Embryonic facial prominence (tissue), 1 donor: ENCODE measurements at regions not wholly inside any gene's neighbourhood (a gene's known extent, or its start where the extent isn't known, plus 50 kb on each side); places are given as distances from the start of the nearest gene placed in this dataset.

Source experiments
- DNase-seq: peaks from one replicate; pipeline ENCODE4 v3.0.0-alpha.2; 2016; ENCODE audit errors: extremely low spot score

DNA sequence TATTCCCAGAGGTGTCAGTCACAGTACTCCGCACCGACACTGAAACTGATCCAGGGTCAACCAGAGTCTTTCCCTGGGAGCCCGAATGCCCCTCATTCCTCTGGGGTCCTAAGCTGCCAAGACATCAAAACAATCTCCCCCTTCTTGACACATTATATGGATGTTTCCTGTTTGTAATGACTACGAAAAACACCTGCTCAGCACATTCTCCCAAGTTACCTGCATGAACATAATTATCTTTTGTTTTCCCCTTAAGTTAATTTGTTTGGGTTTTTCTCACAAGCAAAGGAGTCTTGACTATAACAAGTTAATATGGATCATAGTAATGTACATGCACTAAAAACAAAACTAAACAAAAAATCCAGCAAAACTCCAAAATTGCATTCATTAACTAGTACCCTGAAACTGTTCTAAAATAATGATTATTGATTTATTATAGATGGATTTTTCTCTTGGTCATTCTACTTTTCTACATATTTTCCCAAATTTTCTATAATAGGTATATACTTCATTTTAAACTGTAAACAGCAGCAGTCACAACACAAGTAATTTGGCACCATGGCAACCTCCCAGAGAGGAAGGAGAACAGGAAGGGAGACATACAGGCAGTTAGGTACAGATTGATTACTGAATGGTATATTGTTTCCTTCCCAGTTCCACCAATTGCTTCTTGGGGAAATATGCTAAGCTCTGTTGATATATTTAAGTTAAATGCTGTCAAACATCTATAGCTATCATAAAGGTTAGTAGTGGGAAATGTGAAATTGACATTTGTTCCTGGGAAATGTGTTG lies 631.5 kb downstream of the METTL15 start:
- DNase-seq = no peak

DNA sequence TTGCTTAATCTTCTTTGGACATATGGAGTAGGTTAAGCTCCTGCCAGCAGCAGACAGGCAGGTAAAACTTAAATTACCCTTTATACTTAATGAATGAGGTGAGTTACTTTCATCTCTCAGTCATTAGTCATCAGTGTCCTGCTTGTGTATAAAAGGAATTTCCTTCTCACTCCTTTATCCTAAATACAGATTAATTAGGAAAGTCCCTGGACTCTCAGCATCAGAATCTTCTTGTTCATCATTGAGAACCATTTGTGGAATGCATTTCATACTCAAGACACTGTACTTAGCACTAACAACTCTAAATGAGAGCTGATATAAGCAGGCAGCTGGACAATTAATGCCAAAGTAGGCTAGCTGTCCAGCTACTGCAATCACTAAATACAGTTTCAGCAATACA lies 630.4 kb downstream of the METTL15 start:
- no peak for DNase-seq

DNA sequence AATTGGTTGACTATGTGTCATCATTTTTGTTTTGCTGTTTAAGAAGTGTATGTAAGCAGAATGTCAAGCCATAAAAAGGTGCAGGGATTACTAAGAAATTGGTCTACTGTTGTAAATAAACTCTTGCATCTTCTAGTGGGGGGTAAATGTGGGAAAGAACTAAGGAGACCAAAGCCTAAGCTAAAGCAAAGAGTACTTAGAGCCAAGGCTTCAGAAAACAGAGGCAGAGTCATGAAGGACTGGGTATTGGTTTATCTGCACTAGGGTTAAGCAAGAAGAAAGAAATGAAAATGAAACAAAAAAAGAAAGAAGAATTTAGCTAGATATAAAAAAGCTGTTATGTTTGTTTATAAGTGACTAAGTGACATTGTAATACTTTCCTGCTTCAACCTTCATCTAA lies 628.1 kb downstream of the METTL15 start:
- no peak for DNase-seq

DNA sequence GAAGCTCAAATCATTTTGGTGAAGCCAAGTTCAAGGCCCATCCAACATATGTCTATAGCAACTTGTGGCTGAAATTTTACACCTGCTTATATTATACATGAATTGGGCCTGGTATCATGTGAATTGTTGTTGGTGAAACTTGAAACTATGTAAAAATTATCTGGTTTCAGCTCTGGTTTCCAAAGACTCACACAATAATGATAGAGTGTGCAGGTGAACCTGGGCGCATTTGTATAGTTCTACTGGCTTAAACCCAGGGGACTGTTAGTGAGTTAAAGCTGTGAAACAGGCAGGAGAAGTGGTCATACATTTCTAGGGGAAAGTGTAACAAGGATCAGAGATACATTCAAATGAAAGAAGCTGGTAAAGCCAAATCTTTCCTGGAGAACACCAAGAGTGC lies 627.3 kb downstream of the METTL15 start:
- no peak for DNase-seq

DNA sequence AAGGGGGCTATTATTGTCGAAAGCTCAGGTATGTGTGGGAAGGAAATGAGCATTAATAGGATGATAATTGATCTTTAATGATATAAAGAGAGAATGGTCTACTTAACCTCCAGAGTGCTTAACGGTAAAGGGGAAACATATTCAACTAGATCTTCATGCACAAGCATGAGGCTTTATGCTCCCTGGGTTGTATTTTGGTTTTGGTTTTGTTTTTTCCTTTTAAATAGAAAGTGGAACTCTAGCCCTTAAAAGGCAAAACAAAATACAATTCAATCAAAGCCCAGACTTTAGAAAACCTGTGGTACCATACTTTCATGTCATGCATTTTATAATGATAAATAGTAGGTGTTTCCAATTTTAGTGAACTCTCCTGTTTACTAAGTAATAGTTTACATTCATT lies 622.7 kb downstream of the METTL15 start:
- DNase-seq = no peak

DNA sequence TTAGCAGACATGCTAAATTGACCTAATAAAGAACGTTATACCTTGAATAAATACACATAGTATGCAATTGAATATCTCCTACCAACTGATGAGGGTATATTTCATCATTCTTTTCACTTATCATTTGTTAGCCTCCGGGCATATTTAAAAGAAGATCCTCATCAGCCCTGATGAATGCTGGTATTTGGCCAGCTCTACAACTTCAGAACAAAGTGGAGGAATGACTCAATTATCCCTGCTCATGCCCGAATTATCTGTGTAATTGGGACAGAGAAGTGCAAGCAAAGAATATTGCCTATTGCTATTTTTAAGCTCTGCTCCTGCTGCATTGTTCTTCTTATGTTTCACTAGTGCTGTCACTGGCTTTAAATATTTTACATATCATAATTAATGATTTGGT lies 622.1 kb downstream of the METTL15 start:
- no peak for DNase-seq

DNA sequence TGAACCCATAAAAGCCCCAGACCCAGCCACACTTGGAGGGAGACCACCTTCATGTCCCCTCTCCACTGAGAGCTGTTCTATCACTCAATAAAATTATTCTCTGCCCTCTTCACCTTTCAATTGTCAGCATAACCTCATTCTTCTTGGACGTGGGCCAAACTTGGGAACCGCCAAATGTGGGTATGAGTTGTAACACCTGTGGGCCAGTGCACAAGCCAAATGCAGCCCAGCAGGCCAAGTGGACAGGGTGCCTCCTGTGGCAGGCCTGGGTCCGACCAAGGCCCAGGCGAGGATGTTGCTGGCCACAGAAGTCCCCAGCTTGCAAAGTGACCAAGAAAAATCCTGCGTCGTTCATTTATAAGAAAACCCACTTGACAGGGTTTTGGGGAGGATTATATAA lies 621.2 kb downstream of the METTL15 start:
- no peak for DNase-seq

DNA sequence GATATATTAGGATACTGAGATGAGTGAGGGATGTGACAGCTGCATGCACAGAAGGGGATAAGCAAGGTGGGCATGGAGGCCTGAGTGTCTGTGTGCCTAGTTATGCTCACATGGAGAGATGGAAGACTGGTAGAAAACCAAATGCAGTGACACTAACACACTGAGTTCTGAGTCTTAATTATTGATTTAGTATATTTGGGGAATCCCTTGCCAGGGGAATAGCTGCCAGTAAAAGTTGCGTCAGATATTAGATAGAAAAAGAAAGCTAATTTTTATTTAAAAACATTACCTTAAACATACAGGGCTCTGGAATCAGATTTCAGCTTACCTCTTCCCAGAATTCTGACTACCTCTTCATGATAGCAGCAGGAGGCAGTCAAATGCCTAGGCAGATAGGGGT lies 620.5 kb downstream of the METTL15 start:
- DNase-seq = no peak

DNA sequence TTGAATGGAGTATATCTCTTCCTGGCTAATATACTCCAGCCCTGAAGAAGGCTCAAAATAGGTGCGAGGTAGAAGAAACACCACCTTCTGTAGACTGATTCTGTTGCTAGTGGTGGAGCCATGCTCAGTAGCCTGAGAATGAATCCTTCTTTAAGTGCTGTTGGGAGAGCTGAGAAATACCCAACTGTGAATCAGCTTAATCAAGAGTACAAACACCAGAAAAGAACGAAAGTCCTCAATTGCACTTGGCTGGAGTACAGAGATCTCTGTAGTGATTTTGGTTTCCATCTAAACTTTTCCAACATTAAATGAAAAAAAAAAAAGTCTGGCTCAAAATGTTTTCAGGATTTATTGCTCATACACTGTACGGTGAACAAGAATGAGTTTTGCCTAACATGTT lies 619.1 kb downstream of the METTL15 start:
- no peak for DNase-seq

DNA sequence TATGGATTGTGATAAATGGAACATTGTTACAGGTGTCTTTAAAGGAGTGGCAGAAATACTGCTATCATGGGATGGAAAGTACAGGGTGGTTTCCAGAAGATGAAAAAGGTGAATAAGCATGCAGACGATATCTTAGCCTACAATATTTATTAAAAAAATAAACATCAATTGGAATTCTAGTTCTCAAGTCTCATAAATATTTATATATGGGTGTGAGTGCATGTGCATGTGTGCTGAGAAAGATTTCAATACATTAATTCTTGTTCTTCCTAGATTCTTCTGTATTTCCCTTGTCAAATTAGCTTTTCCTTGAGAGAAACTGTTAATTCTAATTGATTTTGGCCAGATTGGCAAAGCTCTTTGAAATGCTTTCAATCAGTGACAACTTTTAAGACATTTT lies 618.2 kb downstream of the METTL15 start:
- no peak for DNase-seq

DNA sequence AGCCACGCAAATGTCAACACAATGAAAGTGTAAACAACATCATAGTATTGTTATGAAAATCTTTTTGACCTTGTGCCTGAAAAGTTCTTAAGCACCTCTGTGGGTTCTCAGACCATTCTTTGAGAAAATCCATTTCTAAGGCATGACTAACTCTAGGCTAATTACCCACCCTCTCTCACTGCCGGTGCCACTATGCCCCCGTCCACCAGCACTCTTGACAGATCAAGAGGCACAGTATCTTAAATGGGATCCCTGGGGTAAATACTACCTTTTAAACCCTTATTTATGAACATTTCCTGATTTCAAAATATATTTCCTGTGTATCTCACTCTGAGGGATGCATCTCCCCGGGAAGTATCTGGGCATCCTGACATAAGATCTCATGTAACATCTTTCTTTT lies 607.5 kb downstream of the METTL15 start:
- DNase-seq = no peak

DNA sequence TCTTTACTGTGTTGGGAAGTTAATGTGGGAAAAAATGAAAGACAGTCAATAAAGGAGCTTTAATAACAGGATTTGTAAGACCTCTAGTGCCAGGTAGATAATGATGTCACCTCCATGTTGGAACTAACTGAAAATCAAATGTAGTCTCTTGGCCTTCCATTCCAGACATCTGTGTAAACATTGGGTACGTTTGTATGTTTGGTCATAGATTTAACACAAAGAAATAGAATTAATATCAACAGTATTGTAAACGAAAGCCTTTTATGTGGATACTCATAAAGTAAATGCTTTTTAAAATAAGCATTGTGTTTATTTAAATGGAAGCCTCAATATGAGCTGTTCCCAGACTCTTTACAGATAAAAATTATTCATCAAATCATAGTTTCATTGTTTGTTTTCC lies 605.7 kb downstream of the METTL15 start:
- DNase-seq = no peak

DNA sequence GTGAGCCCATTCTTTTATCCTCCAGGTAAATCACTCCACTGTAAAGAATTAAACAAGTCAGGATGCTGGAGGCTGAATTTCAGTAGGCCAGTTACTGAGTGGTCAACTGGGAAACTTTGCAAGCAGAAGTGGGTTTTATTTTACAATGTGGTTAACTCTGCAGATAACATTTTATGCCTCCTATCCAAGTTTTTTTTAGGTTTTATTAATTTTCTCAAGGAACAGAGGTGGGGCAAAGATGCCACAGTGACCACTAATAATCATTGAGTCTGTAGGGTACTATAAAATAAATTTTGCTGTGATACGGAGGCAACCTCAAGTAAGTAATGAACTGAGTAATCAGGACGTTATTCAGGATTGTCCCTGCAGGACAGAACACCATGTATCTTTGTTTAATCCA lies 599.9 kb downstream of the METTL15 start:
- DNase-seq = no peak

DNA sequence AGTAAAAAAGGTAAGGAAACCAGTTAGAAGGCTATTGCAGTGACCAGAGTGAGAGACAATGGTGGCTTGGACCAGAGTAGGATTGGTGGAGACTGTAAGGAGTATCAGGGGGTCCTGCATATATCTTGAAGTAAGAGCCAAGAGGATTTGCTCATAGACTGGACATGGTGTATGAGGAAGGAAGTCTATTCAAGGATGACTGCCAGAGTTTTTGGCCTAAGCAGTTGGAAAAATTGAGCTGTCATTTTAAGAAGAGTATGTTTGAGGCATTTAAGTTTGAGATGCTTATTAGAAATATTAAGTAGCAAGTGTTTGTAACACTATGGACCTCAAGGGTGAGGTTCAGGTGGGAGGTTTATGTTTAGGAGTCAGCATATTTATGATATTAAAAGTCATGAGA lies 596.6 kb downstream of the METTL15 start:
- DNase-seq = no peak

DNA sequence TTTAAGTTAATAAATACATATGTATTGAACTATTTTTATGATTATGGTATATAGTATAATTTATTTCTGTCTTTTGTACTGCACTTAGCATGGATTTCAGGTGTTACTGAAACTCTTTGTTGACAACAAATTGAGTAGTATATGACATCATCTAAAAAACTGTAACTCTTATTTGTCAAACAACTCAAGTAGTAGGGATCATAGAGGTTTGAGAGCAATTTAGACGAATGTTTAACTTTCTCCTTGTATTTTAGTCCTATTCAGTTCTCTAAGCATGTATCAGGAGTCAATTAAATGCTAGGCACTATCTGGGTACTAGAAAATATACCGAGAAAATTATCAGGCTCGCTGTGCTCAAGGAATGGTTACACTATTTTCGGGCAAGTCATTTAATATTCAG lies 595.2 kb downstream of the METTL15 start:
- DNase-seq = no peak

DNA sequence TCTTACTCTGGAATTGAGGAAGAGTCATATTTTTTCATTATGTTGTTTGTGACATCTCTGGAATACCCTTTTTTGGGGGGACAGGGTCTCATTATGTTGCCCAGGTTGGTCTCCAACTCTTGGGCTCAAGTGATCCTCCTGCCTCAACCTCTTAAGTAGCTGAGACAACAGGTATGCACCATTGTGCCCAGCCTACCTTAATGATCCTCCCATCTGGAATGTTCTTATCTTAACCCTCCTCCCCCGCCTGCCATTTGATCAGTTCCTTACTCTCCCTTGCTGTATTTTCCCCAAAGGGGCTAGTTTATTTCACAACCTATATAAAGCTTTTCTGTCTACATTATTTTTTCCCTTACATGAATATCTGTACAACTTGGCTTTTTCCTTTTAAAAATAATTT lies 594.7 kb downstream of the METTL15 start:
- DNase-seq = no peak

DNA sequence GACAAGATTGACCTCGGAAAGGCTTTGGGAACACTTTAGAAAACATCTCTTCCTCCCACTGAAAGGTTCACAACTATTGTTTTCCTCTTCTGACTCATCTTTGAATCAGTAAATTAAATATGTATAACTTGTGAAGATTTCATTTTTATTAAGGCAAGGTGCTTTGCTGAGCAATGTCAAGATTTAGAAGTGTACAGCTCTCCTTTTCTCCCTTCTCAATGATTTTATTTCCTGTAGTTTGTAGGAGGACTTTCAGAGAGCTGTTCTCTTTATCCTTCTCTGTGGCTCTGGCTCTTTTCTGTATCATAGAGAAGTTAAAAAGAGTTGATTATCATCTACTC lies 594.2 kb downstream of the METTL15 start:
- no peak for DNase-seq

DNA sequence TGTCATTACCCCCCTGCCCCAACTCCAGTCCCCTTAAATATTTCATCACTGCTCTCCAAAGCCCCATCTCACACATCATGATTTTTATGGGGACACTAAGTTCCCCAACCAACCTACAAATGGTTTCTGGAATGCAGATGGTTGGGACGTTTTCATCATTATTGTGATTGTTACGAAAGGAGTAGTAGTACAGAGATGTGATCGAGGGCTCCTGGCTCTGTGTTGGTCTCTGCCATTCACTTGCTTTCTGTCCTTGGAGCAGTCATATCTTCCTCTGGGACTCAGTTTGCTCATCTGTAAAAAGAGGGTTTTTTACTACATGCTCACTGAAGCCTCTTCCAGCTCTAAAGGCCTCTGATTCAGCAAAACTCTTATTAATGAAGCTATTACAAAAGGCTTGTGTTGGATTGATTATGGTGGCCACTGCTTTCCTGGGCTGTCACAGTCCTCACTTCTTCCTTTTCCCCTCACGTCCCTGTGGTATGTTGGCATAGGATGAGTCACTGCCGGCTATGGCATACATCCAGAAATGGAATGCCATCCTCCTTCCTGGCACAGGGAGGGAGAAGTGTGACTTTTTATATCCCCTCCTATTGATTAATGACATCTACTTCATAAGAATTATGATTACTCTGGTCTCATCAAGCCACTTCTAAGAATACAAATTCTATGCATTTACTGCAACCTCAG lies 593.7 kb downstream of the METTL15 start:
- DNase-seq = no peak

DNA sequence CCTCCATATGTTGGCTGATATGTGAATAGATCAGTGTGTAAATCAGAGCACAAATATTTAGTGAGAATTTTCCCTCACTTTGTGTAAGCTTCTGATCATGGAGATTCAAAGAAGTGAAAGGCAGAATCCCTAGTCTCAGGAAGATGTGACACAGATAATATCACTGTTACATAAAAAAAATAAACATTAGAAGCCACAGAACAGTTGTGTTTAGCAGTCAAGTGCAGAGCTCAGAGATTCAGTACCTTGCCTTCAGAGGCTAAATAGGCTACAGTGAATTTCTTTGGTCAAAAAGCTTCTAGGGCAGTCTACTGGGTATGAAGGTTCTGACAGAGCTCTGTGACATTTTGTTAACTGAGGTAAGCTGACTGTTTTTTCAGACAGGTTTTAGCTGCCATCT lies 591.5 kb downstream of the METTL15 start:
- DNase-seq = no peak

DNA sequence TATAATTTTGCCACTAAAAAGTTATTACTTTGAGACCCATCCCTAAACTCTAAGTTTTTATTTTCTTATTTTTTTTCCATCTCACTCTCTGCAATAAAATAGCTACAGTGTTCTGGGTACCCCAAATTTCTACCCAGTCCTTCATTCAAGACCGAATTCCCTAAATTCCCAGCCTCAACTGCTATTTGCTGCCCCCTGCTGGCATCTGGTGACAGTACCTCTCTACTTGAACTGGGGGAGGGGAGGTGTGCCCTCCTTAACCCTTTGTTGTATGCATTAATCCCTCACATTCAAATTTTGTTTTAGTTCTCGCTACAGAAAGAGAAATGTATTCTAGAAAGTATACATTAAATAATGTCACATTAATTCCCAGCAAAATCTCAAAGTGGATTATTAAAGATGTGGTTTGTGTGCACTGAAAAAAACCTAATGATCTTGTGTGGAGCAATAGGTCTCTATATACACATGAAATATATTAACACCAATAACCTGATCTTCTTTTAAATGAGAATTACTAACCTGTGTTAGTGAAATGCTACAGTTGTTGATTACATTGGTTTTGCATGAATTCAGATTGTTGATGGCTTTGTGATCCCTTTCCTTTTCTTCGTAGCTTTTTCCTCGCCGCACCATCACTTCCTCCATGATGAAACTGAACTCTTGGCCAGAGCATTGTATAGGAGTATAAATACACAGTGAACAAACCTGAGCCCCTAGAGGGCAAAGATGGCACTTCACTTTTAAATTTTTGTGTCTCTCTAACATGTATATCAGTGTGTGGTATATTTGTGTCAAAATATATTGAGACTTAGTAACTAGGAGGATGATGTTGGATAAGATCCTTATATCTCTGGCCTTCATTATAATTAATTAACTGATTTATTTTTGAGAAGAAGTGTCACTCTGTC lies 590.0 kb downstream of the METTL15 start:
- DNase-seq = no peak

DNA sequence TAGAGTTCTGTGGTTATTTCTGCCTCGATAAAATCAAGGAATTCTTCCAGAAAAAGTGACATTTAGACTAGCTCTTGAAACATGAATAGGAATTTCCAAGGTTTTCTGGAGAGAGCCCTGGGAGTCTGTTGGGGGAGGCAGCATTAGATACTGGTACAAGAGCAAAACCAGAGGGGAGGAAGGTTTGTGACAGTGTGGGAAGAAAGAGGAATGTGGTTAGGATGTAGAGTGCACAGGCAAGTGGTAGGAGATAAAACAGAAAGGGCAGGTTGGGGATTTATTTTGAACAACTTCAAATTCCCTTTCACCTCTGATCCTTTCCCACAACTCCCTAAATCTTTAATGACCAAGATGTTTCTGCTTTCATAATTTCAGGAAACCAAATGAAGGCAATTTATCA lies 588.4 kb downstream of the METTL15 start:
- DNase-seq = no peak

DNA sequence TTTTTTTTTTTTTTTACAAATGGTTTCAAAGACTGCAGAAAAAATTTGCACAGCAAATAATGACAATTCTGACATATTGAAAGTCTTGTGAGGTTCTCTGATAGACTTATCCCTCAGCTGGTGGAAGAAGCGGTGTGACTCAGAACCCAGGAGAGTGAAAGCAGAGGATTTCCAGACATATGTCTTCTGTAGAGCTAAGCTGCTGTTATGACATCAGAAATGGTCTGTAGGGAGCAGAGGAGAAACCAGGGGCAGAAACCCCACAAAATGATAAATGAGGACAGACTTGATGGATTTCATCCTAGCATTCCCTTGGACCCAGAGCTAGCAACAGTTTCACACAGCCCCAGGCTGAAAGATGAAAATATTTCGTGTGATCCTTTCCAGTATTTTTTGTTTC lies 582.6 kb downstream of the METTL15 start:
- no peak for DNase-seq
